HL-60 (cell line): ENCODE measurements at regions not wholly inside any gene's neighbourhood (a gene's known extent, or its start where the extent isn't known, plus 50 kb on each side); places are given as distances from the start of the nearest gene placed in this dataset.

ENCODE experiments used
- DNase-seq, 2 experiments: peaks; one replicate each; pipeline ENCODE4 v3.0.0-alpha.2; 2010 to 2020; ENCODE audit warnings: low read depth in 1 of 2, low spot score in 1 of 2
- H3K27ac ChIP-seq: fragments of 250-450 bp; sonication (Bioruptor Pico); replicated peaks from 2 replicates; pipeline ENCODE4 v1.5.1; 2020; ENCODE audit warnings: mild to moderate bottlenecking, moderate library complexity
- H3K27me3 ChIP-seq: fragments of 250-450 bp; sonication (Bioruptor Pico); 2 replicates; pipeline ENCODE4 v1.5.1; 2021; ENCODE audit warnings: mild to moderate bottlenecking, moderate library complexity; ENCODE audit not compliant: insufficient read depth, poor library complexity, severe bottlenecking
- H3K4me3 ChIP-seq: replicated peaks from 2 replicates; pipeline ENCODE4 v1.5.1; 2011; ENCODE audit warnings: mild to moderate bottlenecking, control low read depth, low read length; ENCODE audit not compliant: insufficient read depth
- CTCF ChIP-seq: IDR thresholded peaks from one replicate; pipeline ENCODE4 v1.5.1; 2011; ENCODE audit warnings: low read length, control low read depth, inconsistent platforms; ENCODE audit not compliant: insufficient read depth
- GABPA ChIP-seq: IDR thresholded peaks from 2 replicates; pipeline ENCODE4 v1.6.1; 2012; ENCODE audit warnings: low read depth
- POLR2AphosphoS5 ChIP-seq: IDR thresholded peaks from 2 replicates; pipeline ENCODE4 v1.6.1; 2012; ENCODE audit warnings: low read depth
- REST ChIP-seq: IDR thresholded peaks from 2 replicates; pipeline ENCODE4 v1.6.1; 2012; ENCODE audit warnings: low read depth; ENCODE audit not compliant: insufficient replicate concordance
- SPI1 ChIP-seq: IDR thresholded peaks from 2 replicates; pipeline ENCODE4 v1.6.1; 2012; ENCODE audit warnings: low read depth, mild to moderate bottlenecking, borderline replicate concordance

GRCh38 chr7:140236626-140237025, 59.8 kb upstream of the KDM7A start:
- Histone ChIP-seq H3K27me3 (peaks cover 18% of the 10 kb centered on the region), H3K4me3 (no peak overlapping the region), H3K27ac (no peak overlapping the region)
- DNase-seq: no peak
- no peak for TF ChIP-seq GABPA
- TF ChIP-seq POLR2AphosphoS5: no peak
- no peak for TF ChIP-seq CTCF
- TF ChIP-seq SPI1: no peak
- TF ChIP-seq REST: no peak

- Histone ChIP-seq H3K4me3 (no peak overlapping the region), H3K27ac (no peak overlapping the region), H3K27me3 (peaks cover 30% of the 10 kb centered on the region)
- no peak for DNase-seq
- TF ChIP-seq CTCF (no peak), POLR2AphosphoS5 (no peak), SPI1 (no peak), GABPA (no peak), REST (no peak)
Measured at GRCh38 chr7:140235114-140235513, 58.3 kb upstream of the KDM7A start.

- Histone ChIP-seq H3K27ac (no peak overlapping the region), H3K27me3 (peaks cover 39% of the 10 kb centered on the region), H3K4me3 (no peak overlapping the region)
- DNase-seq: no peak
- TF ChIP-seq POLR2AphosphoS5 (no peak), SPI1 (no peak), GABPA (no peak), REST (no peak), CTCF (no peak)
Measured at GRCh38 chr7:140232957-140233917, 56.5 kb upstream of the KDM7A start.
